Upper lobe of left lung (tissue), 4 donors: ENCODE measurements at regions not wholly inside any gene's neighbourhood (a gene's known extent, or its start where the extent isn't known, plus 50 kb on each side); places are given as distances from the start of the nearest gene placed in this dataset.

Experiments
- POLR2A ChIP-seq, 4 donors: fragments of 450-650 bp; IDR thresholded peaks; one replicate each; pipeline ENCODE4 v1.5.1; 2016 to 2017; ENCODE audit warnings: antibody characterized with exemption in 4 of 4, mild to moderate bottlenecking in 2 of 4
- TF ChIP-seq, protein P1 (sequence below), 6 experiments: fragments of 450-650 bp in 4 of 6; fragments of 200-600 bp in 2 of 6; sonication (generic) in 2 of 6; IDR thresholded peaks; one replicate each; pipeline ENCODE4 v1.5.1; 2016 to 2019; ENCODE audit warnings: antibody characterized with exemption in 6 of 6

DNA sequence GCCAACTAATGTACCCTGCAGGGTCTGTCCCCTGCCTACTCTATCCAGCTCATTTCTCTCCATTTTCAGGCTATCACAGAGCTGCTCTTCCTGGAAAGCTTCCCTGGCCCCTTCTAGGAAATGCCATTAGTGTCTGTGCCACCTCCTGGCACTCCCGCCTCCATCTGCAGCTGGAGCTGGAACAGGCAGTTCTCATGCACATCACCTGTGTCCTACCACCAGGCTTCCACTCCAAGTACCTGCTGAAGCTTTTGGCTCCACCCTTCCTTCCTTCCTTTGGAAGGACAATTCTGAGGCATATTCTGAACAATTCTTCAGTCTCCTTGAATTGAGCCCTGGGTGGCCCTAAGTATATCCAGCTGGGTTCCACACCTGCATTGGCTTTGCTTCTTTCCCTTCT lies 156.2 kb upstream of the ZNF618 start:
- TF ChIP-seq, protein P1, sequence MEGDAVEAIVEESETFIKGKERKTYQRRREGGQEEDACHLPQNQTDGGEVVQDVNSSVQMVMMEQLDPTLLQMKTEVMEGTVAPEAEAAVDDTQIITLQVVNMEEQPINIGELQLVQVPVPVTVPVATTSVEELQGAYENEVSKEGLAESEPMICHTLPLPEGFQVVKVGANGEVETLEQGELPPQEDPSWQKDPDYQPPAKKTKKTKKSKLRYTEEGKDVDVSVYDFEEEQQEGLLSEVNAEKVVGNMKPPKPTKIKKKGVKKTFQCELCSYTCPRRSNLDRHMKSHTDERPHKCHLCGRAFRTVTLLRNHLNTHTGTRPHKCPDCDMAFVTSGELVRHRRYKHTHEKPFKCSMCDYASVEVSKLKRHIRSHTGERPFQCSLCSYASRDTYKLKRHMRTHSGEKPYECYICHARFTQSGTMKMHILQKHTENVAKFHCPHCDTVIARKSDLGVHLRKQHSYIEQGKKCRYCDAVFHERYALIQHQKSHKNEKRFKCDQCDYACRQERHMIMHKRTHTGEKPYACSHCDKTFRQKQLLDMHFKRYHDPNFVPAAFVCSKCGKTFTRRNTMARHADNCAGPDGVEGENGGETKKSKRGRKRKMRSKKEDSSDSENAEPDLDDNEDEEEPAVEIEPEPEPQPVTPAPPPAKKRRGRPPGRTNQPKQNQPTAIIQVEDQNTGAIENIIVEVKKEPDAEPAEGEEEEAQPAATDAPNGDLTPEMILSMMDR (IDR thresholded peaks at IDR 0.05) = no peak
- no peak for TF ChIP-seq POLR2A (IDR thresholded peaks at IDR 0.05)
